Superior temporal gyrus (tissue), 1 donor: ENCODE measurements at regions not wholly inside any gene's neighbourhood (a gene's known extent, or its start where the extent isn't known, plus 50 kb on each side); places are given as distances from the start of the nearest gene placed in this dataset.
A peak's percentile ranks its signal among the peaks of the same experiment; 100 is the strongest.
"Not testable (repeated sequence)": the region's sequence is repeated elsewhere in the genome, so short reads cannot be mapped to it uniquely, and the experiment has no call there.

Experiments used
- DNase-seq: peaks from one replicate; pipeline ENCODE4 v3.0.0-alpha.2; 2016; ENCODE audit errors: extremely low spot score

- no peak for DNase-seq
Measured at GRCh38 chr10:63077800-63078199, 55.3 kb upstream of the NRBF2 start.

- DNase-seq = no peak
Measured at GRCh38 chr10:63072951-63073350, 60.2 kb upstream of the NRBF2 start.

- DNase-seq = no peak
Measured at GRCh38 chr10:63071145-63071544, 62.0 kb upstream of the NRBF2 start.

- no peak for DNase-seq
Measured at GRCh38 chr10:63069318-63069717, 63.8 kb upstream of the NRBF2 start.

GRCh38 chr10:63068246-63068645 is 64.9 kb upstream of the NRBF2 start:
- DNase-seq = no peak

- no peak for DNase-seq
Measured at GRCh38 chr10:63066606-63067005, 66.5 kb upstream of the NRBF2 start.

- peak; percentile 22 for DNase-seq
Measured at GRCh38 chr10:63064706-63065105, 68.4 kb upstream of the NRBF2 start.

GRCh38 chr10:63058236-63058635 is 74.9 kb upstream of the NRBF2 start:
- no peak for DNase-seq

- no peak for DNase-seq
Measured at GRCh38 chr10:63057509-63057908, 75.6 kb upstream of the NRBF2 start.

- DNase-seq = no peak
Measured at GRCh38 chr10:63055705-63056104, 77.4 kb upstream of the NRBF2 start.

GRCh38 chr10:63054889-63055611 is 78.1 kb upstream of the NRBF2 start:
- DNase-seq = no peak

- DNase-seq = no peak
Measured at GRCh38 chr10:63052083-63052482, 81.0 kb upstream of the NRBF2 start.

- DNase-seq = no peak
Measured at GRCh38 chr10:63042256-63042655, 90.9 kb upstream of the NRBF2 start.

- DNase-seq = not testable (repeated sequence)
Measured at GRCh38 chr10:63033616-63034185, 99.4 kb upstream of the NRBF2 start.

- no peak for DNase-seq
Measured at GRCh38 chr10:63030536-63030935, 102.6 kb upstream of the NRBF2 start.

GRCh38 chr10:63027531-63027930 is 105.6 kb upstream of the NRBF2 start:
- DNase-seq = peak; percentile 29

GRCh38 chr10:63021225-63021624 is 111.9 kb upstream of the NRBF2 start:
- no peak for DNase-seq

GRCh38 chr10:63013755-63014154 is 119.4 kb upstream of the NRBF2 start:
- no peak for DNase-seq

GRCh38 chr10:63012623-63013022 is 120.5 kb upstream of the NRBF2 start:
- DNase-seq = no peak

- DNase-seq = no peak
Measured at GRCh38 chr10:63010203-63010602, 122.9 kb upstream of the NRBF2 start.

- no peak for DNase-seq
Measured at GRCh38 chr10:63008491-63008890, 124.6 kb upstream of the NRBF2 start.

GRCh38 chr10:63007112-63007511 is 126.0 kb upstream of the NRBF2 start:
- DNase-seq = no peak

- DNase-seq = no peak
Measured at GRCh38 chr10:63005246-63005645, 127.9 kb upstream of the NRBF2 start.
